ENCODE measurements at regions not wholly inside any gene's neighbourhood (a gene's known extent, or its start where the extent isn't known, plus 50 kb on each side); places are given as distances from the start of the nearest gene placed in this dataset.
A peak's percentile ranks its signal among the peaks of the same experiment; 100 is the strongest.

GRCh38 chr12:123077298-123078119 lies 73.4 kb downstream of the PITPNM2 start:
- DNase-seq, result no peak

GRCh38 chr12:123076604-123077297 lies 74.1 kb downstream of the PITPNM2 start:
- DNase-seq, result no peak

DNA sequence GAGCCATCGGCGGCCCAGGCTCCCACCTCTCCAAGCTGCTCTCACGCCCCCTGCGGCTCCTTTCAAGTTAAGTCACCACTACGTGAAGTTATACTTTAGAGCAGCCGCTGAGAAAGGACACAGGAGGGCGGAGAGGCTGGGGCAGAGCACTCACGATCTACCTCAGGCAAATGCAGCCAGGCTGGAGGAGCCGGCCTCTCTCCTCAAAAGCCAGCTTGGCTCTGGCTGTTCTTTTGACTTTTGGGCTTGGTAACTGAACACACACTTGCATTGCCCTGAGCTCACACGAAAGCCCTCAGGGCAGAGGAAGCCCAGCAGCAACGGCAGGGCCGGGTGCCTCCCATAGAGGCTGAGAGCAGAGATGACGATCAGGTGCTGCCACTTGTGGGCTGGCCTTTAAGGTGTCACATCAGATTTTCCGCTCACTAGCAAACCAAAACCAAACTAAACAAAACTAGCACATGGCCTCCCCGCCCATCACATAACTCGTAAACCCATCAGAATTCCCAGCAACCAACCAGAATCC lies 75.2 kb downstream of the PITPNM2 start:
- peak; percentile 67 for DNase-seq

DNA sequence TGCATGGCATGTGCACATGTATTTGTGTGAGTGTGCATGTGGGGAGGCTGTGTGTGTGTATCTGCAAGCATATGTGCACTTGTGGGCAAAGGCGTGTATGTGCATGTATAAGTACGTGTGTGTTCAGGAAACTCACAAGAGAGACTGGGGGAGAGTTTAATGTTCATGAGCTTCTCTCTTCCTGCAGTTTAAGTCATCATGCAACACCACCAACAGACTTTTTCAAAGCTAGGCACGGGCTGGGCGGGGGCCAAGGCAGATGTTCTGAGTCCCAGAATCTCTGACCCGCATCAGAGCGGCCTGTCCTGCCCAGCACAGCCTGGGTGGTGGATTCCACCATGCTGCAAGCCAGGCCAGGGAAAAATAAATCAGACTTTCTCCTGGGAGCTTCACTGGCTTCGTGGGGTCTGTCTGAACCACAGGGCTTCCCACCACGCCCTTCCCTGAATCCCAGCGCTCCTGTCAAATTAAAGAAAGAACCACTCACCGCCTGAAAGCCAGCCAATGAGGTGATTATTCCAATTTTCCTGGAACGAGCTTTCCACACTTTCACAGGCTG lies 75.7 kb downstream of the PITPNM2 start:
- DNase-seq, result no peak

GRCh38 chr12:123073962-123074801 lies 76.7 kb downstream of the PITPNM2 start:
- no peak for DNase-seq

DNA sequence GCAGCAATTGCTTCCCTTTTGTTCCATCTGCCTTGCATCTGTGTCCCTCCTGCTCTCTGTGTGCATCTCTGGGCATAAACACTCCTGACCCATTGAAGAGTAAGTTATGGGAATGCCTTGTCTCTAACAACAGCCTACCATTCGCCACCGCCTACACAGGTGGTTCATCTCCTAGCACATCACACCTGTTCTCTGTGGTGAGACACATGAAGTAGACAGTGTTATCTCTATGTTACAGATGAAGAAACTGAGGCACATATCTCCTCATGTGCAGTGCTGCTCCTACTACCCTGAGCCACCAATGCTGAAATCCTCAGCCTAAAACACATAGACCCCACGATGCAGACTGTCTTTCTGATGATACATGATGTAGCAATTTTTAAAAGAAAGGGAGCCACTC lies 77.6 kb downstream of the PITPNM2 start:
- no peak for DNase-seq

GRCh38 chr12:123071857-123072256 lies 79.0 kb downstream of the PITPNM2 start:
- peak; percentile 74 for DNase-seq

DNA sequence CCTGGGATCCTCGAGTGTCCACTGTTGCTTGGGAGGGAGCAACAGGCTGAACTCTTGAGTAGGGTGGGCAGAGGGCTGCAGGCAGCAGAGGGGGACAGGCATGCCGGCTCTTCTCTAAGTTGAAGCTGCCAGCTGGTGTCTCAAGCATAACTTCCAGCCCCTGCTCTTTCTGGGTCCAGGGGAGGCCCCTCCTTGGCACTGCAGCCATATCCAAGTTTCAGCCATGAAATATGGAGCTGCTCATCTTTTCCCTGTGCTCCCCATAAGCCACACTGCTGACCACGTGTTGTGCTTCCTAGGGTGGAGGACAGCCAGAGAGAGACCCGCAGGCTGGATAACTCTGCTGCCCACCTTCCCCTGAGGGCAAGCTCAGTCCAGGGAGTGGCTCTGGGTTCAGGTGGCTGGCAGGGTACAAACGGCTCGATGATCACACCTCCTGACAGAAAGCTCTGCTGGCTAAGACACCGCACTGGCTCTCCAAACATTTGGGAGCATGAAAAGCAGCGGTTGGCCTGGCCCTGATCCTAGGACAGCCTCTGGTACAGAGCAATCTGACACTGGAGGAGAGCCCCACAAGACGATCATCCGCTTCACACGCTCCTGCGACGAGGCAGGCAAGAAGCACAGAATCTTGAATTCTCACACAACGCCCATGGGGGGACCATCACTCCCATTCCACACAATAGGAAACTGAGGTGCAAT lies 79.6 kb downstream of the PITPNM2 start:
- DNase-seq, result no peak

DNA sequence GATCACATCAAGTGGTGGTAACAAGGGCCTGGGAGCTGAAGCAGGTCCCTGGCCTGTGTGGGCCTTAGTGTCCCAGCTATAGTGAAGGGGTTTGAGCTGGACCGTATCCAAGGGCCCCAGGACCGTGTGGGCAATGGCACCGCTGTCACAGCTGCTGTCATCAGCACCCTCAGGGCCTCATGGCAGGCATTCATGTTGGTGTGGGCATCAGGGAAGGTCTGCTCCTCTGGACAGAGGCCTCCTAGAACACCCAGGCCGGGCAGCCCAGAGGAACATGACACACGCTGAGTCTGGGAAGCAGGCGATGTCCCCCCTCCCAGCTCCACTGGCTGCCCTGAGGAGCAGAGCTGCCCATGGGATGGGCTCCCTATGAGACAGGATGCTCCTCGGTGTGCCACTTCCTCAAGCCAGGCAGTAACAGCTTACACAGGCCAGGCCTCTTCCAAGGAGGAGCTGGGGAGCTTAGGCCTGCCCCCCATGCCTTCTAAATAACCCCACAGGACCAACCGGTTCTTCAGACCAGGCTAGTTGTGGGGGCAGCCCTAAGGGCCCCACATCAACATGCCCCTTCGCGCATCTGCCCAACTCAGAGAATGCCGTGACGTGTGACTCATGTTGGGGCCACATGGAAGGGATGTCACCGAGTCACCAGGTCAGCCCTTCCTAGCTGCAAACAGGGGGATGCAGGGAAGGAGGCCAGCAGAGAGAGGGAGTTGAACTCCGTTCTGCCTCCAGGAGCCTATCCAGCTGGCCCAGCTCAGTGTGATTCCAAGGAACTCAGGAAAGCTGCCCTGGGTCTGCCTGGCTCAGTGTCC lies 80.4 kb downstream of the PITPNM2 start:
- DNase-seq, result no peak

- DNase-seq, result no peak
Observed at GRCh38 chr12:123069436-123070266, 81.2 kb downstream of the PITPNM2 start.

DNA sequence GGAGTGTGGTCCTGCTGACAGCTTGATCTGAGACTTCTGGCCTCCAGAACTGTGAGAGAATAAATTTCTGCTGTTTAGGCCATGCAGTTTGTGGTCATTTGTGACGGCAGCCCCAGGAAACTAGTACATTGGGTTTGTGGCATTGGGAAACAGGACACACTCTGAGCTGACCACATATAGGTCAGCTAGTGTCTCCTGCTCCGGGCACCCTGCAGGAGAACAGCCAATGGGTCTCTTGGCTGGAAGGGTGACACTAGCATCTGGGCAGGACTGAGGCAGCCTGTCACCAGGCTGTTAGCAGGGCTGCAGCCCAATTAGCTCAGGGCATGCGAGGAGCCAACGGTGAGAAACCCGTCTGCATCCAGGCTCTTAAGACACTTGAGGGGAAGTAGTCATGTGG lies 83.2 kb downstream of the PITPNM2 start:
- no peak for DNase-seq

- DNase-seq, result no peak
Observed at GRCh38 chr12:123066384-123066710, 84.5 kb downstream of the PITPNM2 start.

DNA sequence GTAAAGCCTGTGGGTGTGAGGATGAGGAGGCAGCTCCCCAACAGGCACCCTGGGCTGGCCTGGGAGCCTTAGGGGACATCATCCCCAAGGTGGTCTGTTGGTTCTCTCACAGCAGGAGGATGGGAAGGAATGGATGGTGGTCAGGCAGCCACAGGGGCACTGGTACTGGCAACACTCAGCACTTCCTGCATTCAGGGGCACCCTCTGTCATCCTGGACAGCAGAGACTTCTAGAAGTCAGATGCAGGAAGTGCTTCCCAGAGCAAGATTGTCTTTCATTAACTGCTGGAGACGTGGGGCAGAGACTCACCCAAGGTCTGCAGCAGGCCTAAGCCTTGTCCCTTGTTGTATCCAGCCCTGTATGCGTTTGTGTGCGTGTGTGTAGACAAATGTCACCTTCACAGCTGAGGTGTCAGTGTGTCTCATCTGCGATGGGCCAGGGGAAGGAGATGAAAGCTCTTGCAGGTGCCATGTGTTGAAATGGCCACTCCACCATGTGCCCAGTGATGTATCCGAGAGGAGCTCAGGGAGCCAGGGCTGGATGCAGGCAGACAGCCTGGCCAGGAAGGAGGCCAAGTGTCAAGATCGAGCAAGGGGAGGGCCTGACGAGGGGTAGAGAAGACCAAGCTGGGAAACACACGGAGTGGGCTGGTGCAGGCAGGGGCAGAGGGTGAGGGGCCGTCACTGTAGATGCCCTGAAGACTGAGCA lies 85.1 kb downstream of the PITPNM2 start:
- DNase-seq, result no peak

GRCh38 chr12:123064885-123065619 lies 84.6 kb downstream of the ARL6IP4 start:
- no peak for DNase-seq

GRCh38 chr12:123064366-123064765 lies 83.9 kb downstream of the ARL6IP4 start:
- no peak for DNase-seq

DNA sequence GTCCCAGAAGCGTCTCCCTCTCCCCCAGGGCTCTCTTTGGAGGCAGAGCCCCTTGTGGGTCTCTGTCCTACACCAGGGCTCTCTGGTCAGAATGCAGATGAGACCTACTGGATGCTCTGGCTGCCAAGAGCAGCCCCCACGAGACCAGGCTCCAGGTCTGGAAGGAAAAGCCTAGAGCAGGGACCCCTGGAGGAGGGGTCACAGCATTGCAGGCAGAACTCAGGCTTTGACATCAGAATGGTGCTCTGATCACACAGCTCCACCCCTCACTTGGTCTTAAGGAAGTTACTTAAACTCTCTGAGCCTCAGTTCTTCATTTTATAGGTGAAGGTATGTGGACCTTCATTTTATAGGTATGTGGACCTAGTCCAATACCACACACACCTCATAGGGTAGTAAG lies 83.1 kb downstream of the ARL6IP4 start:
- DNase-seq, result no peak

DNA sequence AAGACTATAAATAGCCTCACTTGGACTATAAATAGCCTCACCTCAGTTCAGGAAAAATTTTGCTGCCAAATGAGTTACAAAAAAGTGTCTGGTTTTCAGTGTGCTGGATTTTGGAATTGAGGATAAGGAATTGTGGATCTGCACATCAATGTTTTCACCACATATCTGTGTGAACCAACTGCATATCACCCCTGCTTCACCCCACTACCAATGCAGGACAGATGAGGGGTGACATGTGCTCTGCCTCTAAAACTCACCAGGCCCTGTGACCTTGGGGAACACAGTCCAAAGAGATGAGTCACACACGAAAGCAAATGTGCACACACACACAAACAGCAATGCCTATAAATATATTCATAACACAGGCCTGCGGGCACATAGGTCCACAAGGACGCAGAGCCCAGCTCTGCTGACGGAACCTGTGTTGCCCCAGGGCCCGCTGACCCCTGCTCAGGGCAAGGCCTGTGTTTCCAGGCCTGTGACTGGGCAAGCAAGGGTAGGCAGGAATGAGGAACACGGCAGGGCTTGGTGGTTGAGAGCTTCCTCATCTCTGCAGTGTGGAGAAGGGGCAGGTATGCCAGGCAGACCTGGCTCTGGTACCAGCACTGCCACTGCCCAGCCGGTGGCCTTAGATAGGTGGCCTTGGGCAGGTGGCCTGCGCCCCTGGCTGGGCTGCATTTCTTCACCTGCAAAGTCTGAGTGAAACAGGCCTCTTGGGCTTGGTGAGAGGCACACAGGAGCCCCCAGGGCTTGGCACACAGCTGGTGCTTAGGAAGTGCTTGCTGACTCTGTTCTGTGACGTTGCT lies 82.4 kb downstream of the ARL6IP4 start:
- DNase-seq, result no peak

Data from retina (tissue), 1 donor.